Suprapubic skin (tissue), 4 donors: ENCODE measurements at regions not wholly inside any gene's neighbourhood (a gene's known extent, or its start where the extent isn't known, plus 50 kb on each side); places are given as distances from the start of the nearest gene placed in this dataset.

Experiments used
- DNase-seq, 2 donors: peaks; one replicate each; pipeline ENCODE4 v3.0.0-alpha.2; 2019; ENCODE audit warnings: low spot score in 2 of 2
- H3K27ac ChIP-seq: fragments of 200-600 bp; sonication (generic); one replicate; pipeline ENCODE4 v1.5.1; 2019
- H3K27me3 ChIP-seq: fragments of 200-600 bp; sonication (generic); one replicate; pipeline ENCODE4 v1.5.1; 2019
- H3K36me3 ChIP-seq: fragments of 200-600 bp; sonication (generic); one replicate; pipeline ENCODE4 v1.5.1; 2019
- H3K4me1 ChIP-seq: fragments of 200-600 bp; sonication (generic); one replicate; pipeline ENCODE4 v1.5.1; 2019
- H3K4me3 ChIP-seq: fragments of 200-600 bp; sonication (generic); one replicate; pipeline ENCODE4 v1.5.1; 2019; ENCODE audit warnings: mild to moderate bottlenecking
- H3K9me3 ChIP-seq: fragments of 200-600 bp; sonication (generic); one replicate; pipeline ENCODE4 v1.5.1; 2019
- CTCF ChIP-seq, 2 donors: fragments of 200-600 bp in 1 of 2; fragments of 450-650 bp in 1 of 2; sonication (generic) in 1 of 2; IDR thresholded peaks; one replicate each; pipeline ENCODE4 v1.5.1; 2016 to 2019; ENCODE audit warnings: antibody characterized with exemption in 2 of 2, mild to moderate bottlenecking in 1 of 2, moderate library complexity in 1 of 2
- EP300 ChIP-seq: sonication (generic); formaldehyde crosslinking; IDR thresholded peaks from one replicate; pipeline ENCODE4 v1.6.1; 2017; ENCODE audit warnings: antibody characterized with exemption
- POLR2A ChIP-seq, 2 donors: fragments of 450-650 bp; IDR thresholded peaks; one replicate each; pipeline ENCODE4 v1.6.1; 2017; ENCODE audit warnings: antibody characterized with exemption in 2 of 2, mild to moderate bottlenecking in 2 of 2, moderate library complexity in 2 of 2
- POLR2AphosphoS5 ChIP-seq, 3 donors: sonication (generic); formaldehyde crosslinking; IDR thresholded peaks; one replicate each; pipeline ENCODE4 v1.6.1; 2017; ENCODE audit warnings: antibody characterized with exemption in 3 of 3
- WGBS: methylation state at CpG from one replicate; pipeline ENCODE4 v1.1.5; 2018; 5-methylcytosine and 5-hydroxymethylcytosine counted together

- no peaks in the 10 kb centered on the region for H3K36me3 ChIP-seq
- no peak overlapping the region for H3K27ac ChIP-seq
- no peaks in the 10 kb centered on the region for H3K4me1 ChIP-seq
- no peak for TF ChIP-seq POLR2AphosphoS5 (IDR thresholded peaks at IDR 0.05)
- no peak for TF ChIP-seq EP300
- no peak for TF ChIP-seq CTCF (IDR thresholded peaks at IDR 0.05)
- no peak for TF ChIP-seq POLR2A (IDR thresholded peaks at IDR 0.05)
- H3K9me3 ChIP-seq, result peaks cover 3% of the 10 kb centered on the region
- no peak overlapping the region for H3K4me3 ChIP-seq
- DNase-seq, result no peak
- WGBS, result 88% methylated on average over 7 of the region's 7 CpGs
- no peaks in the 10 kb centered on the region for H3K27me3 ChIP-seq
Observed at GRCh38 chr13:58024103-58024502, 392.6 kb downstream of the PCDH17 start.

DNA sequence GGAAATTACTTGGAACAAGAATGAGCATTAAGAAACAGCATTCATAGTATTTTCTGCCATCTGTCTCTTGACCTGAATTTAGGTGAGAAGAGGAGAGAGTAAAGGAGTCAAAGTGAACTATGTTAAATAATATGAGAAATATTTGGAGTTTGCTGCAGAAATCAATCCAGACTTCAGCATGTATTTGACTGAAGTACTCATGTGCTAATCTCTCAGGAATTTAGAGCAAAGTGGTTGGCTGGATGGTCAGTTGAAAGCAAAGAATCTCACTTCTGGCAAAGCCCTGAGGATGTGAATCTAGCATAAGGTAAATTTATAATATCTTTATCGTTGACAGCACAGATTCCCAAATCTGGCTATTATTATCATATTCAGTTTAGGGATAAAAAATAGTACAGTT is 394.3 kb downstream of the PCDH17 start:
- no peaks in the 10 kb centered on the region for H3K27me3 ChIP-seq
- WGBS, result 34% methylated on average over 1 of the region's 1 CpG
- H3K27ac ChIP-seq, result no peak overlapping the region
- no peak overlapping the region for H3K4me3 ChIP-seq
- H3K9me3 ChIP-seq, result peaks cover 3% of the 10 kb centered on the region
- no peaks in the 10 kb centered on the region for H3K4me1 ChIP-seq
- H3K36me3 ChIP-seq, result no peaks in the 10 kb centered on the region
- no peak for TF ChIP-seq POLR2AphosphoS5 (IDR thresholded peaks at IDR 0.05)
- no peak for TF ChIP-seq EP300
- TF ChIP-seq CTCF (IDR thresholded peaks at IDR 0.05), result no peak
- no peak for TF ChIP-seq POLR2A (IDR thresholded peaks at IDR 0.05)
- no peak for DNase-seq

- H3K36me3 ChIP-seq, result no peaks in the 10 kb centered on the region
- peaks cover 3% of the 10 kb centered on the region for H3K9me3 ChIP-seq
- no peak overlapping the region for H3K4me3 ChIP-seq
- H3K4me1 ChIP-seq, result no peaks in the 10 kb centered on the region
- WGBS, result 44% methylated on average over 2 of the region's 2 CpGs
- no peaks in the 10 kb centered on the region for H3K27me3 ChIP-seq
- no peak for TF ChIP-seq EP300
- no peak for TF ChIP-seq POLR2A (IDR thresholded peaks at IDR 0.05)
- no peak for TF ChIP-seq POLR2AphosphoS5 (IDR thresholded peaks at IDR 0.05)
- no peak for TF ChIP-seq CTCF (IDR thresholded peaks at IDR 0.05)
- no peak overlapping the region for H3K27ac ChIP-seq
- DNase-seq, result no peak
Observed at GRCh38 chr13:58032676-58033460, 401.3 kb downstream of the PCDH17 start.

GRCh38 chr13:58043971-58044370 is 412.4 kb downstream of the PCDH17 start:
- Histone ChIP-seq H3K9me3 (no peaks in the 10 kb centered on the region), H3K27me3 (no peaks in the 10 kb centered on the region), H3K4me3 (no peak overlapping the region), H3K27ac (no peak overlapping the region), H3K4me1 (no peaks in the 10 kb centered on the region), H3K36me3 (no peaks in the 10 kb centered on the region)
- 84% methylated on average over 2 of the region's 2 CpGs for WGBS
- TF ChIP-seq CTCF (IDR thresholded peaks at IDR 0.05) (no peak), POLR2A (IDR thresholded peaks at IDR 0.05) (no peak), POLR2AphosphoS5 (IDR thresholded peaks at IDR 0.05) (no peak), EP300 (no peak)
- DNase-seq, result no peak

DNA sequence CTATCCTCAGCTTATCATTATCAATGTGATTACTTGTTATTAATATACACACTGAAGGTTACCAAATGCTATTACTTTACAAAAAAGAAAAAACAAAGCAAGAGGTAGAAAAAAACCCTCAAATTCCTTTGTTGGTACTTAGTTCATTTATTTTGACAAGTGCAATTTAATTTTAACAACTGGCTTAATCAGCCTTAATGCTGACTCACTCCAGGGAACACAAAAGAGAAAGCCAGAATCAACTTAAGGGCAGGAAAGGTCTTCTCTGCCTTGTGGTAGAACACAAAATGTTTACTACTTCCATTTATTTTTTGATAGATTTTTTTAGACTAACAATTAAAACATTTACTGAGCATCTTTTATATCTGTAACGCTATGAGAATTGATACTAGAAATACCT is 417.1 kb downstream of the PCDH17 start:
- Histone ChIP-seq H3K27ac (no peak overlapping the region), H3K36me3 (no peaks in the 10 kb centered on the region), H3K4me1 (no peaks in the 10 kb centered on the region), H3K27me3 (no peaks in the 10 kb centered on the region), H3K9me3 (no peaks in the 10 kb centered on the region), H3K4me3 (no peak overlapping the region)
- 91% methylated on average over 1 of the region's 1 CpG for WGBS
- no peak for DNase-seq
- TF ChIP-seq POLR2AphosphoS5 (IDR thresholded peaks at IDR 0.05), result no peak
- TF ChIP-seq POLR2A (IDR thresholded peaks at IDR 0.05), result no peak
- no peak for TF ChIP-seq EP300
- no peak for TF ChIP-seq CTCF (IDR thresholded peaks at IDR 0.05)
